Rectal smooth muscle tissue (tissue), 1 donor: ENCODE measurements at regions not wholly inside any gene's neighbourhood (a gene's known extent, or its start where the extent isn't known, plus 50 kb on each side); places are given as distances from the start of the nearest gene placed in this dataset.
"Not testable (repeated sequence)": the region's sequence is repeated elsewhere in the genome, so short reads cannot be mapped to it uniquely, and the experiment has no call there.

Source experiments
- H3K27ac ChIP-seq: one replicate; pipeline ENCODE4 v1.7.0; 2013; ENCODE audit warnings: low read depth, low read length, inconsistent platforms
- H3K27me3 ChIP-seq: one replicate; pipeline ENCODE4 v1.7.0; 2013; ENCODE audit warnings: low read length; ENCODE audit not compliant: control insufficient read depth, insufficient read depth
- H3K36me3 ChIP-seq: one replicate; pipeline ENCODE4 v1.7.0; 2013; ENCODE audit warnings: low read length; ENCODE audit not compliant: control insufficient read depth, insufficient read depth
- H3K4me1 ChIP-seq: one replicate; pipeline ENCODE4 v1.7.0; 2013; ENCODE audit warnings: low read length; ENCODE audit not compliant: control insufficient read depth, insufficient read depth
- H3K4me3 ChIP-seq: one replicate; pipeline ENCODE4 v1.7.0; 2013; ENCODE audit warnings: low read length
- H3K9ac ChIP-seq: one replicate; pipeline ENCODE4 v1.7.0; 2013; ENCODE audit warnings: low read length

DNA sequence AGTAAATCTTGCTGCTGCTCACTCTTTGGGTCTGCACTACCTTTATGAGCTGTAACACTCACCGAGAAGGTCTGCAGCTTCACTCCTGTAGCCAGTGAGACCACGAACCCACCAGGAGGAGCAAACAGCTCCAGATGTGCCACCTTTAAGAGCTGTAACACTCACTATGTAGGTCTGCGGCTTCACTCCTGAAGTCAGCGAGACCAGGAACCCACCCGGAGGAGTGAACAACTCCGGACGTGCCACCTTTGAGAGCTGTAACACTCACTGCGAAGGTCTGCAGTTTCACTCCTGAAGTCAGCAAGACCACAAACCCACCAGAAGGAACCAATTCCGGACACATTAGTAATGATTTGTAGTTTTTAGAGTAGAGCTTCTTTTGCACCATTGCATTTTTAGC, 481.9 kb downstream of the PCDH7 start:
- H3K4me1 ChIP-seq, H3K27ac ChIP-seq: not testable (repeated sequence)

DNA sequence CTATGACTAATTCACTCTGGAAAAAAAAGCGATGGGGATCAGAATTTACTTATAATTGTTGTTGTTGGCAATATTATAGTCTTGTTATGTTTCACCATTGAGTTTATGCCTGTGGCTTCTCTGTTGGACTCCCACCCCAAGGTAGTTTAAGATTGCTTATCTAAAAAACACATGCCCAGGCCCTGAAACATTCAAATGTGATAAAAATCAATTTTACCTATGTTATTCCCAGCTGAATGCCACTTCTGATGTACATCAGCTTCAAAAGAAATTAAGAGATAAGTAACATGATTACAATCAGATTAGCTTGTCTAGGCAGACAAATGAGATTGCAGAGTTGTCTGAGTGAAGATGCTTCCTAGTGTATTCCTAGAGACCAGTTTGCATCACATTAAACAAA, 484.7 kb downstream of the PCDH7 start:
- Histone ChIP-seq H3K4me3 (no peak overlapping the region), H3K27ac (no peak overlapping the region), H3K36me3 (no peaks in the 10 kb centered on the region), H3K27me3 (no peaks in the 10 kb centered on the region), H3K9ac (no peak overlapping the region), H3K4me1 (no peaks in the 10 kb centered on the region)

More for the DNA sequence above, 481.9 kb downstream of the PCDH7 start:
- not testable (repeated sequence) for H3K27me3 ChIP-seq, H3K36me3 ChIP-seq, H3K9ac ChIP-seq, H3K4me3 ChIP-seq

GRCh38 chr4:31220921-31221320, 500.8 kb downstream of the PCDH7 start:
- no peak overlapping the region for H3K4me3 ChIP-seq
- no peaks in the 10 kb centered on the region for H3K4me1 ChIP-seq
- no peaks in the 10 kb centered on the region for H3K27me3 ChIP-seq
- H3K9ac ChIP-seq, result no peak overlapping the region
- no peaks in the 10 kb centered on the region for H3K36me3 ChIP-seq
- no peak overlapping the region for H3K27ac ChIP-seq

- Histone ChIP-seq H3K27ac (no peak overlapping the region), H3K9ac (no peak overlapping the region), H3K4me1 (no peaks in the 10 kb centered on the region), H3K36me3 (no peaks in the 10 kb centered on the region), H3K4me3 (no peak overlapping the region), H3K27me3 (no peaks in the 10 kb centered on the region)
Observed at GRCh38 chr4:31228068-31228467, 507.9 kb downstream of the PCDH7 start.

DNA sequence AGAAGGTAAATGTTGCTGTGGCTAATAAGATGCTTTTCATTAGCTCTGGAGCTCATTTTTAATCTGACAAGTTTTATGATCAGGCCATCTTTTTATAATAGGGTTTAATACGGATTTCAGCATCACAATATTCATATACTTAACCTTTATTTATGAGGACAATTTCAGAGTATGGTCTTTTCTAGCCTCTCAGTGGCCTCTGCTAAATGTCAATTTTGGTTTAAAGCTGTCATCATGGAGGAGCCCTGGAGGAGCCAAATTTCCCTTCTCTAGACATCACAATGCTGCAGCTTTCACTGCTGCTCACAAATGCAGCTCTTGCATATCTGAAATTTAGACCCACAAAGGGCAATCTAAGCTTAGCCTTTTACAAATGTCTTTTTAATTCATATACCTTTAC, 510.4 kb downstream of the PCDH7 start:
- H3K27me3 ChIP-seq, result no peaks in the 10 kb centered on the region
- no peaks in the 10 kb centered on the region for H3K4me1 ChIP-seq
- no peak overlapping the region for H3K4me3 ChIP-seq
- no peak overlapping the region for H3K27ac ChIP-seq
- H3K36me3 ChIP-seq, result no peaks in the 10 kb centered on the region
- no peak overlapping the region for H3K9ac ChIP-seq

GRCh38 chr4:31234494-31234893, 514.3 kb downstream of the PCDH7 start:
- Histone ChIP-seq H3K27ac (no peak overlapping the region), H3K9ac (no peak overlapping the region), H3K4me3 (no peak overlapping the region), H3K36me3 (no peaks in the 10 kb centered on the region), H3K4me1 (no peaks in the 10 kb centered on the region), H3K27me3 (no peaks in the 10 kb centered on the region)

GRCh38 chr4:31234901-31235300, 514.7 kb downstream of the PCDH7 start:
- no peak overlapping the region for H3K4me3 ChIP-seq
- no peaks in the 10 kb centered on the region for H3K4me1 ChIP-seq
- H3K36me3 ChIP-seq, result no peaks in the 10 kb centered on the region
- no peaks in the 10 kb centered on the region for H3K27me3 ChIP-seq
- H3K9ac ChIP-seq, result no peak overlapping the region
- H3K27ac ChIP-seq, result no peak overlapping the region

GRCh38 chr4:31236020-31236638, 516.0 kb downstream of the PCDH7 start:
- Histone ChIP-seq H3K27ac (no peak overlapping the region), H3K4me1 (no peaks in the 10 kb centered on the region), H3K9ac (no peak overlapping the region), H3K4me3 (no peak overlapping the region), H3K36me3 (no peaks in the 10 kb centered on the region), H3K27me3 (no peaks in the 10 kb centered on the region)

GRCh38 chr4:31236639-31237173, 516.5 kb downstream of the PCDH7 start:
- H3K9ac ChIP-seq, result no peak overlapping the region
- H3K4me1 ChIP-seq, result no peaks in the 10 kb centered on the region
- H3K4me3 ChIP-seq, result no peak overlapping the region
- no peaks in the 10 kb centered on the region for H3K36me3 ChIP-seq
- H3K27ac ChIP-seq, result no peak overlapping the region
- H3K27me3 ChIP-seq, result no peaks in the 10 kb centered on the region

- Histone ChIP-seq H3K4me1 (no peaks in the 10 kb centered on the region), H3K4me3 (no peak overlapping the region), H3K27me3 (no peaks in the 10 kb centered on the region), H3K9ac (no peak overlapping the region), H3K27ac (no peak overlapping the region), H3K36me3 (no peaks in the 10 kb centered on the region)
Observed at GRCh38 chr4:31237233-31237632, 517.1 kb downstream of the PCDH7 start.

- H3K27ac ChIP-seq, result no peak overlapping the region
- H3K36me3 ChIP-seq, result no peaks in the 10 kb centered on the region
- H3K4me3 ChIP-seq, result no peak overlapping the region
- H3K9ac ChIP-seq, result no peak overlapping the region
- no peaks in the 10 kb centered on the region for H3K27me3 ChIP-seq
- H3K4me1 ChIP-seq, result no peaks in the 10 kb centered on the region
Observed at GRCh38 chr4:31239886-31240285, 519.7 kb downstream of the PCDH7 start.

DNA sequence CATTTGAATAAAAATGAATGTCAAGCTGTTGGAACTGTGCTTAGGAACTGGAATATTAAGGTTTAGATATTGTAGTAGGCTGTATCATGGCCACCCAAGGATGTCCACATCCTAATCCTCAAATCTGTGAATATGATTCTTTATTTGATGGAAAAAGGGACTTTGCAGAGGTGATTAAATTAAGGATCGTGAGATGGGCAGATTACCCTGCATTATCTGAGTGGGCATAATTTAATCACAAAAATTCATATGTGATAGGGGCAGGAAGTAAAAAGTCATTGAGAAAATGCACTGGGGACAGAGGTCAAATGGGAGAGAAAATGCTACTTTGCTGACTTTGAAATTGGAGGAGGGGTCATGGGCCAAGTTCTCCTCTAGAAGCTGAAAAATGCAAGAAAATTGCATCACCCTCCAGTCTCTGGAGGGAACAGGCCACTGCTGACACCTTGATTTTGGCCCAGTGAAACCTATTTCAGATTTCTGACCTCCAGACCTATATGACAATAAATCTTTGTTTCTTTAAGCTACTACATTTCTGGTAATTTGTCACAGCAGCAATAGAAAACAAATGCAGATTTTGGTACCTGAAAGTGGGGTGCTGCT, 521.4 kb downstream of the PCDH7 start:
- H3K4me3 ChIP-seq, result no peak overlapping the region
- no peak overlapping the region for H3K9ac ChIP-seq
- H3K27me3 ChIP-seq, result no peaks in the 10 kb centered on the region
- H3K4me1 ChIP-seq, result no peaks in the 10 kb centered on the region
- H3K27ac ChIP-seq, result no peak overlapping the region
- no peaks in the 10 kb centered on the region for H3K36me3 ChIP-seq

DNA sequence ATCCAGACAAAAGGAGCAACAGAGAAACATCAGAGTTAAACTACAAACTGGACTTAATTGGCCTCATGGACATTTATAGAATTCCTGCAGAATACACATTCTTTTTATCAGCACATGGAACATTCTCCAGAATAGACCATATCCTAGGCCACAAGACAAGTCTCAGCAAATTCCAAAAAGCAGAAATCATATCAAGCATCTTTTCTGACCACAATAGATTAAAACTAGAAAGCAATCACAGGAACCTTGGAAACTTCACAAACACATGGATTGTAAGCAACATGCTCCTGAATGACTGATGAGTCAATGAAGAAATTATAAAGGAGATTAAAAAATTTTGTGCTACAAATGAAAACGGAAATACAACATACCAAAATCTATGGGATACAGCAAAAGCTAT, 526.7 kb downstream of the PCDH7 start:
- Histone ChIP-seq H3K4me3 (no peak overlapping the region), H3K27me3 (no peaks in the 10 kb centered on the region), H3K9ac (no peak overlapping the region), H3K36me3 (no peaks in the 10 kb centered on the region), H3K4me1 (no peaks in the 10 kb centered on the region), H3K27ac (no peak overlapping the region)
